HG03565 (cell line): ENCODE measurements at regions not wholly inside any gene's neighbourhood (a gene's known extent, or its start where the extent isn't known, plus 50 kb on each side); places are given as distances from the start of the nearest gene placed in this dataset.

ENCODE experiments used
- ATAC-seq: cut with Tn5 transposase; IDR thresholded peaks from one replicate; pipeline ENCODE4 v1.9.1; 2021; ENCODE audit warnings: mild to moderate bottlenecking, moderate library complexity; ENCODE audit not compliant: unreplicated experiment

DNA sequence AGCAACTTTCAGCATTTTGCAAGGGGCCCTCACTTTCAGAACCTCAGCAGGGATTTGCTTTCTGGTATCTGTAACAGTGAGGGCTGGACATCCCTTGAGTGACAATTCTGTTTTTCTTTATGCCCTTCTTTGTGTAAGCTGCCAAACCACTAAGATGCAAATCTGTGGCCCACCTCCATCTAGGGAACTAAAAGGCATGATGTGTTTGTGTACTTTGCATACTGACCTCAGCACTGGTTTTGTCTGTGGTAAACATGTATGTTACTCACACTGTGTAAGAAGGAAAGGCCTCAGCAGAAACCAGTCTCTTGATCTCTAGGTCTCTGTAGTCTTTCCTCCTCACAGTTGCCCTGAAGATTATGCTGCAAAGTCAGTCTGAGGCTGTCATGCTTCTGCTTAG lies 396.6 kb upstream of the DYNLRB2 start:
- peak; percentile 100 for ATAC-seq

DNA sequence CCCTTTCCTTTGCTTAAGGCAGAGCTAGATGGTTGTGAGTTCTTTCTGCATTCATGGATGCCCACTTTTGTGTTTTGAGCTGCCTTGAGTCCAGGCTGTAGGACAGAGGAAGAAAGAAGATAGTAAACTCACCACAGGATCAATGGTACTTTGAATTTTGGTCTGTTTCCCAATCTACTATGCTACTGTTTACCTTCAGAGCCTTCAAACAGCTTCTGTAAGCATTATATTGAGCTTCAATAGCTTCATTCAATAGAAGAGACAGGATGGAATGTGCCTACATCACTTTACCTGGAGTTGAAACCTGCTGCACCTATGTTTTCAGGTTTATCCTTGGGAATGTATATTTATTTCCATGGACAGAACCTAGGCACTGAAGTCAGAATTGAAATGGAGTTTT lies 397.9 kb upstream of the DYNLRB2 start:
- no peak for ATAC-seq

DNA sequence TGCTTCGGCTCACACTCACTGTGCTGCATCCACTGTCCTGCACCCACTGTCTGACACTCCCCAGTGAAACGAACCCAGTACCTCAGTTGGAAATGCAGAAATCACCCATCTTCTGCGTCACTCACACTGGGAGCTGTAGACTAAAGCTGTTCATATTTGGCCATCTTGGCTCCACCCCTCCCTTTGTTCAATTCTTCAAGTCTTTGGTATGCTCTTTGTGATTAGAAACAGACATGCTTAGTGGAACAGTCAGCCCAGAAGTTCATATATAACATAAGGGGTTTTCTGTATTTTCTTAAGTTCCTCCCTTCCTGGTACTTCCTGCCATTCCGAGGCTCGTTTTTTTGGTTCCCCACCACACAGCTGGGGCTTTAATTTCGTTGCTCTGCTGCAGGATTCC lies 398.5 kb upstream of the DYNLRB2 start:
- no peak for ATAC-seq

DNA sequence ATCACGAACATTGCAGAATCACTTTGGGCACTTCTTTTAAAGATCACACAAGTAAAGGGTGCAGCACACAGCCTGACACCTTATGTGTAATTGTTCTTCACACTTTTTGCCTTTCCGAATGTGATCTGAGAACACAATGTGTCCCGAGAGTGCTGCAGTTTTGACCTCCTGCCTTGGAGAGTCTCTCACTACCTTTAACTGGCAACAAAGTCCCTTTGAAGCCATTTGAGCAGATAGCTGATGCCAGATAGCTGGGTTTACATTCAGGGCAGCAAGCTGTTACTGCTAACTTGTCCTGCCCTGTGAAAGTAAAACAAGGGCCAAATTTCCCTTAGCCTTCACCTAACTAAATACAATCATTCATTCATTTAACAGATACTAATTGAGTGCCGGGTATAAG lies 411.0 kb upstream of the DYNLRB2 start:
- no peak for ATAC-seq

DNA sequence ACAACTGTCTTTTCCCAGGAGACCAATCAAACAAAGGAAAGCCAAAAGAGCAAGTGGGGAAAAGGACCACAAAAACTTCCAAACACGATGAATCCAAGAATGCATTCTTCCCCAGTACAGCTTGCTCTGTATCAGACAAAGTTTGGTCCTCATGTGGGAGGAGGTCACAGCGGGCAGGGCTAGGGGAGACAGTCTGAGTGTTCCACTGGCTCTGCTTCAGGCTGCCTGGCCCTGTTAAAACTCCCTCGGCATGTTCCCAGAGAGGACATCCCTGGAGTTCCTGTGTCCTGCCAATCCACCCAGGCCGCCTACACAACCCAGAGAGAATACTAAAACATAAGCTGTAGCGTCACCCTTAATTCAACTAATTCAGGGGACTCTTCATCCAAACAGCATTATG lies 415.1 kb upstream of the DYNLRB2 start:
- ATAC-seq: no peak

DNA sequence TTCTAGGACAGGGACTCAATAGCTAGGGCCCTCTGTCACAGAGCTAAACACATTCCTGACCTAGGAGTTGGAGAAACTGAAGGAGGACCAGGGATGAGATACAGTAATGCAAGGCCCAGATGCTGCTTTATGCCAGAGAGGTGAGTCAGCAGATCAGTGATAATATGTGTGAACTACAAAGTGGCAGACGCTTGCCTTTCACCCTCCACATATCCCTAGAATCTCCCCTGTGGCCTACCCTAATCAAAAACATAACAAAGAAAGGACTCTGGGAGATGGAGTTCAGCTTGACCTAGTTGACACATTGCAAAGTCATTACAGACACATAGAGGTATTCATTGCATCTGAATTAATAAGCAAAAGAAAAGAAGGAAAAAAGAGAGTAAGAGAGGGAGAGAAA lies 417.6 kb upstream of the DYNLRB2 start:
- no peak for ATAC-seq

DNA sequence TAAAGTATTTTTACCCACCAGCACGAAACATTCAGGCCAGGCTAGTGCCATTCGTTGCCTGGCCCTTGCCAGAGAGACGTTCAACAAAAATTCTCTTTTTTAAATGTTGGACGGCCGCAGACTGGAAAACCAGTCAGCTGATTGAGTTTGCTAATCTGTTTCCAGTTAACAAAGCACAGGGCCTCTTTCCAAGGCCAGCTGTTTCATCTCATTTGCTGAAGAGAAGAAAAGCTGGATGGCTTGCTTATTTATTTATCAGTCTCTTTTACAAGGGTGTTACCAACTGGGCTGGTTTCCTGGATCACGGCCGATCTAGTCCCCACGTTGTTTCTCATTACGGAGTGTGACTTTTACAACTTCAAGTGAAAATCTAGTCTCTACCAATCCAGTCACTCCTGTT lies 418.7 kb upstream of the DYNLRB2 start:
- ATAC-seq: no peak

DNA sequence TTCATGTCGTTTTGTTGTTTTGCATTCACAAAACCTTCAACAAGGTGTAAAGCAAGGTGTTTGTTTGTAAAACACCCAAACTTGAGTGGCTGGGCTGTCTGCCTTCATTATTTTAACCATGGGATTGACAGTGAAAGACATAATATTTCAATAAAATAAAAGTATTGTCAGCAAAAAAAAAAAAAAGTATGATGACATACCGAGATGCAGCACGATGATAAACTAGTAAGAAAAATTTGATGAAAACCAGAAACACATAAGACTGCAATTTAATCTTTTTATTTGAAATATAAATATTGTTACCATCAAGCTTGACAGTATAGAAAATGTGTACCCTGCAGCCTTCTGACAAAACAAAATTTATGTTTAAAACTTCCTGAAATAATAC lies 419.3 kb upstream of the DYNLRB2 start:
- no peak for ATAC-seq

DNA sequence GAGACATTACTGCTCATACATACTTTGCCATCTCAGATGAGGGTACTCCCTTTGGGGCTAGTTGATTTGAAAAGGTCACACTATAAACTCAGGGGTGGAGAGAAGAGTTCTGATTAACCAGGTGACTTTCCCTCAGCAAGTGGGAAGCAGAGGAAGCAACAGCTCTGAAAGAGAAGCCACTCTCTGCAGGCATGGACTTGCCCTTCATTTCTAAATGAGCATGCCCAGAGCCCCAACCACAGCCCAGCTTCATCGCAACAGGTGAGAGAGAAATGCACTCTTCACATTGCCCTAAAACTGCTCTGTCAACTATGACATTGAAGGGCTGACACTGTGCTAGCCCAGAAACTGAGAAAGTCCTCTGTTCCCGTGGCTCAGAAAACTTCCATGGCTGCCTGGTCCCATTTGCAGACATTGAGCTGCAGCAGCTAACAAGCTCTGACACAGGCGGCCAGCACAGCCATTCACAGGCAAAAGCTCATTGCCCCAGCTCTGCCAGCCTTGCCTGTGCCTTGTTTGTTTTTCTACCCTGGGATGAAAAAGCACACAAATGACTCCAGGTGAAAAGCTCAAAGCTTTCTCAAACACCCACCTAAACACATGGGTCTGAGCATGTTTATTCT lies 419.8 kb upstream of the DYNLRB2 start:
- ATAC-seq: no peak

DNA sequence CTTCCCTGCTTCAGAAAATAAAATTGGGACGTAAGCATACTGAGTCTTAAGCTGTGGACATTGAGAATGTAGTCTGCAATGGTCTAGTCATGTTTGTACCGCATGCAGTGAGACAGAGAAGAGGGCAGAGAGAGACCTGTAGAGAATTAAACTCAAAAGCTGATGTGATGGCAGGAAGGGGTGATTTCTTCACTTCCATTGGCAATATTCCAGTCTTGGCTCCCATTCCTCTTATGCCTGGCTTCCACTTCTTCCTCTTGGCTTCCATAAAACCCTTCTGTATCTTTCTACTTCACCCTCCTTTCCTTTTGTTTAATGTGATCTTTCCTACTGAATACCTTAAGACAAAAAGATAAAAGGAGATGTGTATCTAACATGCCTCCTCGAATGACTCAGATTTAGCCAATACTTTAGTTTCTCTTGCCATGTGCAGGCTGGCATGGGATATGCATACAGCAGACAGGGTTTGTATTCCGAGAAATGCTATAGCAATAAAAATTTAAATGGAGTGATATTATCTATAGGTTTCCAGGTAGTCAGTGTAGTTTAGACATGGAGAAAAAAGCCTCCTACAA lies 423.1 kb upstream of the DYNLRB2 start:
- ATAC-seq: no peak

DNA sequence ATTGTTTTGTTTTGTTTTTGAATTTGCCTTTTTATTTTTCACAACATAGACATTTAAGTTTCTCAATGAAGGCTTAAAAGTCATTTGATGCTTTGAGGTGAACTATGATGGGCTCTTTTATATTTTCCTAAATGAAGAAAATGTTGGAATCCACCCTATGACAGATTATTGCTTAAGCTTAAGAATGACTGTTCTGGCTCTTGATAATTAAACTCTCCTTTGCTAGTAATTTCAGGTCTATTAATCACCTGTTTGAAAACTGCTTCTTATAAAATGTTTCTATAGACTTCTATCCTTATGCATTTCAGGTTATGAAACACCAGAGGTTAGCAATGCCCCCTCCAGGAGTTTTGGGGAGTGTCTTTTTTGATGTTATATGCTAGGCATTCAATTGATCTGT lies 424.1 kb upstream of the DYNLRB2 start:
- no peak for ATAC-seq

DNA sequence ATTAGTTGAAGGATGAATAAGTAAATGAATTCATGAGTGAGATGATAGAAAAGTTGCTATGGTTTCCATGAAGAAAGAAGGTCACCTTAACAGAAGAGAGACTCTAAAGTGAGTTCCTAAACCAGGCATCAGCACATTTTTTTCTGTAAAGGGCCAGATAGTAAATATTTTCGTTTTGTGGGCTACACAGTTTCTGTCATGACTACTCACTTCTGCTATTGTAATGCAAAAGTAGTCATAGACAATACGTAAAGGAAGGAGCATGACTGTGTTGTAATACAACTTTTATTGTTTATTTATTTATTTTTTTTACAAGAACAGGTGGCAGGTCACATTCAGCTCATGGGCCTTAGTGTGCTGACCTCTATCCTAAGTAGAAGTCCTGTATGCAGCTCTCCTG lies 426.1 kb upstream of the DYNLRB2 start:
- ATAC-seq: peak; percentile 75

DNA sequence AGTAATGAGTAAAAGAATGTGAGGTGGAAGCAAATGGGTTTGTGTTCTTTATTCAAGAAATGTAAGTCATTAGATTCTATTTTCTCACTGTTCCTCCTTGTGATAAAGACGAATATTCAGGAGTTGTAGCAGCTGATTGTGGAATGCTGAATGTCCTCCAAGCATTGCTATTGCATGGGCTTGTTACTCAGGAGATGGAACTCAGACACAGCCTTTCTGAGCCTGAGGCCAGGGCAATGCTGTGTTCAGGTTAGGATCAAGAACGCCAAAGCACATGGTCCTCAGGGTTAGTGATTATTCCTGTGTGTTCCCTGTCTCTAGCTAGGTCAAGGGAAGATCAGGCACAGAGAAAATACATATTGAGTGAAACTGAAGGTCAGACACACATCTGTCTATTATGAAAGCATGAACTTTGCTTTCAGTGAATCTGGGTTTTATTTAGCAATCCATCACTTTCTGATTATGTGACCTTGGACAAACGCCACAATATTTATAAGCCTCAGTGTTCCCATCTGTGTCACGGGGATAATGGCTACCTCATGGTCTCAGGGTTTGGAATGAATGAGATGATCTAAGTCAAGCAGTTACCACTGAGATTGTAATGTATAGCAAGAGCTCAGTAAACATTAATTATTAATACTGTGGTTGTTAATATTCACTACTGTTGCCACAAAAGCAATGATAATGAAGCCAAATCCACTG lies 426.8 kb upstream of the DYNLRB2 start:
- ATAC-seq: no peak

DNA sequence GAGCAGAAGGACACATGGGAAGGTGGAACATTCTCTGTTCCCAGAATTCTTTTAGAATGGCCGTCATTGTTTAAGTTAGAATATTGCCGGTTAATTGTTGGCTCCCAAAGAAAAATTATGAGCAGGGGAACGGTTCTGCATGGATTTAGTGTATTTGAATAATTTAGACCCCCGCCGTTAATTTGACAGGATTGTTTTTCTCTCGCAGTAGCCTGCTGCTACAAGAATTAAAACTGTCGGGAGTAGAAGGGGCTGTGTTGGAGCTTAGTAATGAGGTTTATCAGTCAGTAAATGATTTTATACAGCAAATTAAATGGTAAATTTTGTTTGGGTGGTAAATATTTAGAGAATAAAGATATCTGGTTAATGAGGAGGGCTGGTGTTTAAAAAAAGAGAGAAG lies 431.2 kb upstream of the DYNLRB2 start:
- no peak for ATAC-seq

DNA sequence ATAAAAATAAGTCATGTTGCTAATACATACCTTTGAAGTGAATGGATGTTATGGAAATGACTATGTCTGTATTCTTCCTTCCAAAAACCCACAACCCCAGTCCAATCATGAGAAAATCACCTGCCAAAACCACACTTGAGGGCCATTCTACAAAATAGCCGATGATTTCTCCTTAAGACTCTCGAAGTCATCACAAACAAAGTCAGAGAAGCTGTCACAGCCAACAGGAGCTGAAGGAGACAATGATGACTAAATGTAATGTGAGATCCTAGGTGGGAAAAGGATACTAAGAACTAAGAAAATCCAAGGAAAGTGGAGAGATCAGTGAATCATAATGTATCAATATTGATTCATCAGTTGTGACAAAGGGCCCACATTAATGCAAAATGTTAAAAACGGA lies 432.9 kb upstream of the DYNLRB2 start:
- no peak for ATAC-seq

DNA sequence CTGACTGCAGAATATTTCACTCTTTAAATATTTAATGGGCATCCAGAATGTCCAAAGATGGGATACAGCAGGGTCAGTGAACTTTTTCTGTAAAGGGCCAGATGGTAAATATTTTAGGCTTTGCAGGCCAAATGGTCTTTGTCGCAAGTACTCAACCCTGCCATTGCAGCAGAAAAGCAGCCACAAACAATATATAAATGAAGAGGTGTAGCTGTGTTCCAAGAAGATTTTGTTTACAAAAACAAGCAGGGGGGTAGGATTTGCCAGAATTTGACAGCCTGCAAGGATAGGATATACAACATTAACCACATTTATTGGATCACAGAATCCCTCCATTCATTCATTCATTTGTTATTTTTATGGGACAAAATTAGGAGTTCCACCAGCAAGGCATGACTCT lies 435.0 kb upstream of the DYNLRB2 start:
- no peak for ATAC-seq

DNA sequence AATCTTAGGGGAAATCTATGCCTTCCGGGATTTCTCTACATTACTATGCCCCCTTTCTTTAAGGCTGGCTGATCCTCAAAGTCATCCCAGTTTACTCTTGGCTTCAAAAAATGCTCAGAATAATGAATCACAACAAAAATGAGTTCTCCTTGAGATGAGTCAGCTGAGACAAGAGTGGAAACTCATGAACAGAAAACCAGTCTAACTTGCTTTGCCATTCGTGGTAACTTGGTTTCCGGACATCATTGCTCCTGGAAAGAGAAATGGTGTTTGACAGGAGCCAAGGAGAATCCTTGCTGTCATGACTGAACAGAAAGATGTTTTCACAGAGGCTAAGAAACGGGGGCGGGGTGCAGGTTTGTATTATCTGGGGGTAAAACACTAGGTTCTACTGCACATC lies 435.6 kb upstream of the DYNLRB2 start:
- no peak for ATAC-seq

DNA sequence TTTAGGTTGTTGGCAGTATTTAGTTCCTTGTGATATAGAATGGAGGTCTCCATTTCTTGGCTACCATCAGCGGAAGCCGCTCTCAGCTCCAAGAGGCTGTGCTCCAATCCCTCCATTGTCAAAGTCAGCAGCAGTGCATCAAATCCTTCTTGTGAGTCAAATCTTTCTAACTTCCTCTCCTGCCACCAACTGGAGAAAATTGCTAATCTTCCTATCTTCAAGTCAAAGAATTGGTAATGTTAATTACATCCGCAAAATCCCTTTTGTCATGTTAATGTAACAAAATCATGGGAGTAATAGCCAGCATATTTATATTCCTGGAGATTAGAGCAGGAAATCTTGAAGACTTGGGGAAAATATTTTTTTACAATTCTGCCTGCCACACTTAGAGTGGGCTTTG lies 436.4 kb upstream of the DYNLRB2 start:
- ATAC-seq: no peak

DNA sequence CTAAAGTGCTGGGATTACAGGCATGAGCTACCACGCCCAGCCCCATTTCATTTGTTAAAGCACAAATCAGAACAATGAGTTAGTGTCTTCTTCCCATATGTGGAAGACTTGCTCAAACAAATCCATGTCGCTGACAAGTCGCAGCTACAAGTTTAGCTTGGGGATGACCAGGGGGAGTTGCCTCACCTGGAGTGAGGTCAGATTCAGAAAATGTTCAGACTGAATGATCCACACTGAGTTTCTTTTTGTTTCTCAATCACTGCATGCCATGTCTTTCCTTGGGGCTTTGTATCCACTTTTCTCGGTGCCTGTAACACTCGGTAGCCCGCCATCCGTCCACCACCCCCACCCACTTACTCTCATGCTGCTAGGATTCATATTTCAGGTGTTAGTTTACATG lies 437.3 kb upstream of the DYNLRB2 start:
- ATAC-seq: no peak

DNA sequence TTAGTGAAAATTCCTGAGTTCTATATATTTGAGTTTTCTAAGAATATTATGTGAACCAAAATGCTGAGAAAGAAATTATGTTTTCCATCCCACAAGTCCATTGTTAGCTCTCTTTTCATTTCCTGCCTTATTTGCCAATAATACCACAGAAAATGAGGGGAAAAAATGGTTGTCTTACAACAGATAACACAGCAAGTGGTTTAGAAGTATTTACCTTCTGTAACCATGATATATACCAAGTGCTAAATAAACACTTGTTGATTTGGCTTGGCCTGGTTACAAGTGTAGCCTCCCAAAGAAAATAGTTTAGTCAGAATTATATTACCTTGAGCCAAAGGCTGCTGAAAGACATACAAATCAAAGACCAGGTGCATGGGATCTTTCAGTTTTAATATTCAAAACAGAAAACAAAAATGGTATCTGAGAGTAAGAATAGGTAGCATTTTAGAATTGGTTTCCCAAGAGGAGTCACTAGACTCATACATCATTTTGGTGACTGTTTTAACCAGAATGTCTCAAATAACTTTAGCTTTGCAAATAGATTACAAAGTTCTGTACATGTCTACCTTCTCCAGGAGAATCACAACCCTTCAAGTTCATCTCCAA lies 439.8 kb upstream of the DYNLRB2 start:
- ATAC-seq: no peak

DNA sequence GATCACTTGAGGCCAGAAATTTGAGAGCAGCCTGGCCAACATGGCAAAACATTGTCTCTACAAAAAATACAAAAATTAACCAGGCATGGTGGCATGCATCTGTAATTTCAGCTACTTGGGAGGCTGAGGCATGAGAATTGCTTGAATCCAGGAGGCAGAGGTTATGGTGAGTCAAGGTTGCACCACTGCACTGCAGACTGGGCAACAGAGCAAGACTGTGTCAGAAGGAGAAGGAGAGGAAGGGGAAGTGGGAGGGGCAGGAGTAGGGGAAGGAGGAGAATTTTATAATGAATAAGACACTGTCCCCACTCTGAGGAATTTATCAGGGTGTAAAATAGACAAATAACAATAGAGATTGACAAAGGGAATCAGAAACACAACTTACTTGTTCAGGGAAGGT lies 440.6 kb upstream of the DYNLRB2 start:
- no peak for ATAC-seq

DNA sequence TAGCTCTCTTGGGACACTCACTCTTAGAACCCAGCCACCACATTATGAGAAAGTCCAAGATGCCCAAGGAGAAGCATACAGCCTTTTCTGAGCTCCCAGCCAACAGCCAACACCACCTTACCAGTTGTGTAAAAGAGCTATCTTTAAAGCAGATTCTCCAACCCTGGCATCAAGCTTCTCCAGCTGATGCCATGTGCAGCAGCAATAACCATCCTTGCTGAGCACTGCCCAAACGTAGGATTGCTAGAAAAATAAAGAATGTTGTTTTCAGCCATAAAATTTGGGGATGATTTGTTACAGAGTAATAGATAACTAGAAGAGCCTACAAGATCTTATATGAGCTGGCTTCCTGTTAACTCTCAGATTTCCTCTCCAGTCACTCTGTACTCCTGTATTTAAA lies 443.7 kb upstream of the DYNLRB2 start:
- no peak for ATAC-seq
